Activated naive CD8-positive, alpha-beta T cell treated with anti-CD3 and anti-CD28 coated beads, Interleukin-2, amount 10 ng/mL, durations not matched to agents 7 days and 5 days (primary cell): ENCODE measurements at regions not wholly inside any gene's neighbourhood (a gene's known extent, or its start where the extent isn't known, plus 50 kb on each side); places are given as distances from the start of the nearest gene placed in this dataset.

Experiments used
- ATAC-seq: fragments of 150-1000 bp; cut with Tn5 transposase; one replicate; pipeline ENCODE4 v1.10.0; 2021; ENCODE audit warnings: low read depth, moderate library complexity
- POLR2A ChIA-PET: fragments of 350-600 bp; sonication (Branson Sonifier 250); formaldehyde crosslinking; loops from one replicate; lab custom pipeline; 2021; ENCODE audit warnings: antibody characterized with exemption; lab: Charles Lee
- DNase-seq: peaks from one replicate; pipeline ENCODE4 v3.0.0; 2021
- H3K27ac Mint-ChIP-seq: one replicate; pipeline ENCODE4 v1.8.0; 2022; ENCODE audit warnings: mild to moderate bottlenecking, mixed read lengths
- H3K27me3 Mint-ChIP-seq: one replicate; pipeline ENCODE4 v1.8.0; 2022; ENCODE audit warnings: mild to moderate bottlenecking, moderate library complexity, mixed read lengths
- H3K36me3 Mint-ChIP-seq: one replicate; pipeline ENCODE4 v1.8.0; 2021; ENCODE audit warnings: mild to moderate bottlenecking, mixed read lengths
- H3K4me1 Mint-ChIP-seq: one replicate; pipeline ENCODE4 v1.8.0; 2021; ENCODE audit warnings: mixed read lengths
- H3K4me3 Mint-ChIP-seq: one replicate; pipeline ENCODE4 v1.8.0; 2022; ENCODE audit warnings: mild to moderate bottlenecking, moderate library complexity, mixed read lengths
- H3K9me3 Mint-ChIP-seq: one replicate; pipeline ENCODE4 v1.8.0; 2021; ENCODE audit warnings: mixed read lengths

GRCh38 chr13:62290542-62290941 lies 874.9 kb upstream of the PCDH20 start:
- Mint-ChIP-seq H3K27me3 (no peaks in the 10 kb centered on the region), H3K36me3 (no peaks in the 10 kb centered on the region), H3K4me3 (no peak overlapping the region), H3K27ac (no peak overlapping the region), H3K9me3 (peaks cover 4% of the 10 kb centered on the region), H3K4me1 (no peaks in the 10 kb centered on the region)
- DNase-seq (no peak), ATAC-seq (no peak)
- POLR2A ChIA-PET: no interaction called here

GRCh38 chr13:62287764-62288163 lies 872.1 kb upstream of the PCDH20 start:
- Mint-ChIP-seq H3K36me3 (no peaks in the 10 kb centered on the region), H3K4me3 (no peak overlapping the region), H3K4me1 (no peaks in the 10 kb centered on the region), H3K27ac (no peak overlapping the region), H3K27me3 (no peaks in the 10 kb centered on the region), H3K9me3 (peaks cover 7% of the 10 kb centered on the region)
- no peak for DNase-seq
- POLR2A ChIA-PET: no interaction called here
- ATAC-seq: no peak

GRCh38 chr13:62280590-62280989 lies 864.9 kb upstream of the PCDH20 start:
- H3K27ac Mint-ChIP-seq: no peak overlapping the region
- no peak for ATAC-seq
- no peak overlapping the region for H3K4me3 Mint-ChIP-seq
- POLR2A ChIA-PET: no interaction called here
- no peaks in the 10 kb centered on the region for H3K27me3 Mint-ChIP-seq
- H3K9me3 Mint-ChIP-seq: peaks cover 6% of the 10 kb centered on the region
- DNase-seq: no peak
- H3K36me3 Mint-ChIP-seq: no peaks in the 10 kb centered on the region
- H3K4me1 Mint-ChIP-seq: no peaks in the 10 kb centered on the region

- H3K4me1 Mint-ChIP-seq: no peaks in the 10 kb centered on the region
- H3K36me3 Mint-ChIP-seq: no peaks in the 10 kb centered on the region
Measured at GRCh38 chr13:62278271-62278670, 862.6 kb upstream of the PCDH20 start.

GRCh38 chr13:62251734-62252133 lies 836.1 kb upstream of the PCDH20 start:
- H3K4me3 Mint-ChIP-seq: no peak overlapping the region
- ATAC-seq: no peak
- no peaks in the 10 kb centered on the region for H3K27me3 Mint-ChIP-seq
- POLR2A ChIA-PET: no interaction called here
- no peak for DNase-seq
- H3K9me3 Mint-ChIP-seq: no peaks in the 10 kb centered on the region
- no peaks in the 10 kb centered on the region for H3K4me1 Mint-ChIP-seq
- no peaks in the 10 kb centered on the region for H3K36me3 Mint-ChIP-seq
- H3K27ac Mint-ChIP-seq: no peak overlapping the region

More at GRCh38 chr13:62278271-62278670, 862.6 kb upstream of the PCDH20 start:
- POLR2A ChIA-PET: no interaction called here
- DNase-seq (no peak), ATAC-seq (no peak)
- Mint-ChIP-seq H3K9me3 (peaks cover 5% of the 10 kb centered on the region), H3K4me3 (no peak overlapping the region), H3K27ac (no peak overlapping the region), H3K27me3 (no peaks in the 10 kb centered on the region)

GRCh38 chr13:62250501-62251201 lies 835.0 kb upstream of the PCDH20 start:
- H3K4me1 Mint-ChIP-seq: no peaks in the 10 kb centered on the region
- no peaks in the 10 kb centered on the region for H3K27me3 Mint-ChIP-seq
- no peaks in the 10 kb centered on the region for H3K9me3 Mint-ChIP-seq
- ATAC-seq (no peak), DNase-seq (no peak)
- H3K27ac Mint-ChIP-seq: no peak overlapping the region
- H3K4me3 Mint-ChIP-seq: no peak overlapping the region
- POLR2A ChIA-PET: no interaction called here
- H3K36me3 Mint-ChIP-seq: no peaks in the 10 kb centered on the region

- Mint-ChIP-seq H3K27me3 (no peaks in the 10 kb centered on the region), H3K36me3 (no peaks in the 10 kb centered on the region), H3K4me3 (no peak overlapping the region), H3K4me1 (no peaks in the 10 kb centered on the region), H3K9me3 (no peaks in the 10 kb centered on the region), H3K27ac (no peak overlapping the region)
- ATAC-seq (no peak), DNase-seq (no peak)
- POLR2A ChIA-PET: no interaction called here
Measured at GRCh38 chr13:62246581-62246980, 830.9 kb upstream of the PCDH20 start.

GRCh38 chr13:62243106-62243505 lies 827.5 kb upstream of the PCDH20 start:
- no peak overlapping the region for H3K4me3 Mint-ChIP-seq
- POLR2A ChIA-PET: no interaction called here
- H3K27me3 Mint-ChIP-seq: no peaks in the 10 kb centered on the region
- H3K4me1 Mint-ChIP-seq: no peaks in the 10 kb centered on the region
- H3K36me3 Mint-ChIP-seq: no peaks in the 10 kb centered on the region
- no peak overlapping the region for H3K27ac Mint-ChIP-seq
- no peak for DNase-seq
- no peaks in the 10 kb centered on the region for H3K9me3 Mint-ChIP-seq
- ATAC-seq: no peak

GRCh38 chr13:62234780-62235440 lies 819.3 kb upstream of the PCDH20 start:
- Mint-ChIP-seq H3K4me3 (no peak overlapping the region), H3K36me3 (no peaks in the 10 kb centered on the region), H3K27me3 (no peaks in the 10 kb centered on the region), H3K4me1 (no peaks in the 10 kb centered on the region), H3K27ac (no peak overlapping the region), H3K9me3 (peaks cover 3% of the 10 kb centered on the region)
- DNase-seq (no peak), ATAC-seq (no peak)
- POLR2A ChIA-PET: no interaction called here

GRCh38 chr13:62210951-62211350 lies 795.3 kb upstream of the PCDH20 start:
- H3K27ac Mint-ChIP-seq: no peak overlapping the region
- ATAC-seq: no peak
- POLR2A ChIA-PET: no interaction called here

GRCh38 chr13:62209529-62209928 lies 793.9 kb upstream of the PCDH20 start:
- Mint-ChIP-seq H3K36me3 (no peaks in the 10 kb centered on the region), H3K27ac (no peak overlapping the region), H3K27me3 (no peaks in the 10 kb centered on the region), H3K4me1 (no peaks in the 10 kb centered on the region), H3K9me3 (peaks cover 12% of the 10 kb centered on the region), H3K4me3 (no peak overlapping the region)
- DNase-seq (no peak), ATAC-seq (no peak)
- POLR2A ChIA-PET: no interaction called here

More at GRCh38 chr13:62210951-62211350, 795.3 kb upstream of the PCDH20 start:
- peaks cover 7% of the 10 kb centered on the region for H3K9me3 Mint-ChIP-seq
- no peak overlapping the region for H3K4me3 Mint-ChIP-seq
- H3K36me3 Mint-ChIP-seq: no peaks in the 10 kb centered on the region
- no peaks in the 10 kb centered on the region for H3K4me1 Mint-ChIP-seq
- DNase-seq: no peak
- H3K27me3 Mint-ChIP-seq: no peaks in the 10 kb centered on the region

- no peak overlapping the region for H3K4me3 Mint-ChIP-seq
- H3K27ac Mint-ChIP-seq: no peak overlapping the region
- DNase-seq (no peak), ATAC-seq (no peak)
- H3K4me1 Mint-ChIP-seq: no peaks in the 10 kb centered on the region
- no peaks in the 10 kb centered on the region for H3K36me3 Mint-ChIP-seq
- H3K9me3 Mint-ChIP-seq: peaks cover 11% of the 10 kb centered on the region
- POLR2A ChIA-PET: interaction anchor here (0.6 kb wide), 1 partner anchor 97 kb away, joined by 3 read pairs; no protein-coding TSS in a partner anchor
- no peaks in the 10 kb centered on the region for H3K27me3 Mint-ChIP-seq
Measured at GRCh38 chr13:62207388-62207787, 791.7 kb upstream of the PCDH20 start.

- no peaks in the 10 kb centered on the region for H3K4me1 Mint-ChIP-seq
Measured at GRCh38 chr13:62206165-62206564, 790.5 kb upstream of the PCDH20 start.

GRCh38 chr13:62205273-62205672 lies 789.6 kb upstream of the PCDH20 start:
- ATAC-seq (no peak), DNase-seq (no peak)
- Mint-ChIP-seq H3K9me3 (peaks cover 15% of the 10 kb centered on the region), H3K4me3 (no peak overlapping the region), H3K36me3 (no peaks in the 10 kb centered on the region), H3K27me3 (no peaks in the 10 kb centered on the region), H3K27ac (no peak overlapping the region), H3K4me1 (no peaks in the 10 kb centered on the region)
- POLR2A ChIA-PET: no interaction called here

More at GRCh38 chr13:62206165-62206564, 790.5 kb upstream of the PCDH20 start:
- Mint-ChIP-seq H3K27me3 (no peaks in the 10 kb centered on the region), H3K27ac (no peak overlapping the region), H3K36me3 (no peaks in the 10 kb centered on the region), H3K4me3 (no peak overlapping the region), H3K9me3 (peaks cover 11% of the 10 kb centered on the region)
- DNase-seq (no peak), ATAC-seq (no peak)
- POLR2A ChIA-PET: no interaction called here
